ENCODE measurements at regions not wholly inside any gene's neighbourhood (a gene's known extent, or its start where the extent isn't known, plus 50 kb on each side); places are given as distances from the start of the nearest gene placed in this dataset.

GRCh38 chr6:25137916-25138232, 141.3 kb upstream of the CARMIL1 start:
- peaks cover 7 to 15% (median 12%) of the 10 kb centered on the region in 3 experiments; a peak in 6 of 7 replicates for H3K36me3 Mint-ChIP-seq (ENCODE audit: insufficient read depth in 1 of 3, low read depth in 3 of 3)
- Histone ChIP-seq H3T11ph (ENCODE audit: low read length) (no peak overlapping the region), H3K79me1 (ENCODE audit: insufficient read depth, low read depth, low read length, poor library complexity, severe bottlenecking) (no peaks in the 10 kb centered on the region)

More at GRCh38 chr6:25137916-25138232, 141.3 kb upstream of the CARMIL1 start:
- H2BK20ac ChIP-seq (ENCODE audit: low read depth, low read length, poor library complexity, severe bottlenecking): no peak overlapping the region
- peaks cover 7% of the 10 kb centered on the region for H3K9me3 ChIP-seq (ENCODE audit: control insufficient read depth, low read depth, low read length)
- no peak overlapping the region for H2BK120ac ChIP-seq (ENCODE audit: low read depth, low read length, poor library complexity, severe bottlenecking)
- no peak overlapping the region for H2BK12ac ChIP-seq (ENCODE audit: insufficient read length, low read depth, low read length)
- no peak overlapping the region for H4K91ac ChIP-seq (ENCODE audit: insufficient read length, low read depth, low read length)
- H3K14ac ChIP-seq (ENCODE audit: insufficient read depth, low read length): no peak overlapping the region
- no peak overlapping the region for H2BK5ac ChIP-seq (ENCODE audit: insufficient read length, low read length)
- no peaks in the 10 kb centered on the region for H3K4me1 ChIP-seq (ENCODE audit: insufficient read depth, low read length)
- no peak for TF ChIP-seq CTCF (conservative IDR thresholded peaks at IDR 0.05)
- no peak overlapping the region for H4K8ac ChIP-seq (replicated peaks; ENCODE audit: insufficient read length, low read depth, low read length)
- H3K27ac ChIP-seq (ENCODE audit: insufficient read length, low read depth, low read length): no peak overlapping the region
- H3K4me1 Mint-ChIP-seq: no peaks in the 10 kb centered on the region
- H3K23me2 ChIP-seq (ENCODE audit: insufficient read length, low read depth, low read length, poor library complexity, severe bottlenecking): no peaks in the 10 kb centered on the region
- H3K18ac ChIP-seq (ENCODE audit: insufficient read length, low read depth, low read length): no peak overlapping the region
- H3K4ac ChIP-seq (ENCODE audit: low read depth, low read length): no peak overlapping the region
- H2AK5ac ChIP-seq (ENCODE audit: insufficient read length, low read length): no peak overlapping the region
- no peak overlapping the region for H3K56ac ChIP-seq (ENCODE audit: insufficient read length, low read depth, low read length)
- H3K4me2 ChIP-seq (ENCODE audit: insufficient read depth, insufficient read length, low read length): no peak overlapping the region
- no peak overlapping the region for H3K4me3 Mint-ChIP-seq
- no peak overlapping the region for H3K27ac Mint-ChIP-seq
- peaks cover 20 to 31% of the 10 kb centered on the region in 2 experiments for H3K9me3 Mint-ChIP-seq
- H3K23ac ChIP-seq (ENCODE audit: insufficient read length, low read depth, low read length): no peak overlapping the region
- no peaks in the 10 kb centered on the region; the same call in 1 of the 2 replicates for H3K27me3 Mint-ChIP-seq (ENCODE audit: low read depth)
- no peaks in the 10 kb centered on the region for H3K79me2 ChIP-seq (ENCODE audit: insufficient read depth, low read length)
- H3K27me3 ChIP-seq (ENCODE audit: insufficient read depth, low read length): no peaks in the 10 kb centered on the region
- no peak overlapping the region for H2BK15ac ChIP-seq (ENCODE audit: low read depth, low read length)
- no peaks in the 10 kb centered on the region for H4K20me1 ChIP-seq (ENCODE audit: control insufficient read depth, insufficient read depth, insufficient read length)
- H2AFZ ChIP-seq (ENCODE audit: low read length): no peak overlapping the region
- no CpG with 5 or more reads among the region's 5 CpGs for WGBS (ENCODE audit: extremely low coverage, insufficient read length, low lambda C conversion rate)
- H3K9ac ChIP-seq (ENCODE audit: extremely low read depth, insufficient read length, low read length): no peak overlapping the region
- H4K5ac ChIP-seq (ENCODE audit: insufficient read length, low read depth, low read length): no peak overlapping the region
- DNase-seq: no peak

Measured in H9 (cell line).